Mesenchymal stem cell (in vitro differentiated cells and primary cell): ENCODE measurements at regions not wholly inside any gene's neighbourhood (a gene's known extent, or its start where the extent isn't known, plus 50 kb on each side); places are given as distances from the start of the nearest gene placed in this dataset.

Experiments used
- DNase-seq: peaks from one replicate; pipeline ENCODE4 v3.0.0-alpha.2; 2013
- H2AFZ ChIP-seq: one replicate; pipeline ENCODE4 v1.6.1; 2013; ENCODE audit warnings: low read depth, mild to moderate bottlenecking, control low read depth, inconsistent platforms, low read length, moderate library complexity
- H2AK5ac ChIP-seq: 2 replicates; pipeline ENCODE4 v1.6.1; 2013; ENCODE audit warnings: low read length, moderate library complexity, mild to moderate bottlenecking, inconsistent platforms; ENCODE audit not compliant: severe bottlenecking
- H2BK120ac ChIP-seq: one replicate; pipeline ENCODE4 v1.6.1; 2013; ENCODE audit warnings: low read depth, mild to moderate bottlenecking, inconsistent platforms, low read length, moderate library complexity
- H2BK12ac ChIP-seq, 2 experiments: one replicate each; pipeline ENCODE4 v1.6.1; 2013; ENCODE audit warnings: inconsistent platforms in 2 of 2, low read length in 2 of 2, mild to moderate bottlenecking in 2 of 2, moderate library complexity in 2 of 2, control low read depth in 1 of 2
- H2BK15ac ChIP-seq: one replicate; pipeline ENCODE4 v1.6.1; 2013; ENCODE audit warnings: mild to moderate bottlenecking, low read depth, inconsistent platforms; ENCODE audit not compliant: poor library complexity, severe bottlenecking
- H2BK5ac ChIP-seq: 2 replicates; pipeline ENCODE4 v1.6.1; 2013; ENCODE audit warnings: low read depth, mild to moderate bottlenecking, low read length, control low read depth, inconsistent platforms; ENCODE audit not compliant: poor library complexity, severe bottlenecking
- H3K14ac ChIP-seq, 2 experiments: one replicate each; pipeline ENCODE4 v1.6.1; 2013; ENCODE audit warnings: inconsistent platforms in 2 of 2, low read length in 2 of 2, control low read depth in 1 of 2, mild to moderate bottlenecking in 1 of 2, moderate library complexity in 1 of 2
- H3K18ac ChIP-seq, 2 experiments: one replicate each; pipeline ENCODE4 v1.6.1; 2013; ENCODE audit warnings: inconsistent platforms in 2 of 2, low read length in 2 of 2, control low read depth in 1 of 2, low read depth in 1 of 2, mild to moderate bottlenecking in 1 of 2
- H3K23ac ChIP-seq, 2 experiments: one replicate each; pipeline ENCODE4 v1.6.1; 2013; ENCODE audit warnings: inconsistent platforms in 2 of 2, low read length in 2 of 2, mild to moderate bottlenecking in 2 of 2, moderate library complexity in 2 of 2, control low read depth in 1 of 2
- H3K27ac ChIP-seq: 2 replicates; pipeline ENCODE4 v1.5.1; 2013; ENCODE audit warnings: mild to moderate bottlenecking, moderate library complexity, low read length, control low read depth, inconsistent platforms; ENCODE audit not compliant: poor library complexity, severe bottlenecking
- H3K27me3 ChIP-seq, 2 experiments: 2 replicates each; pipeline versions ENCODE4 v1.6.1 to v1.7.0; 2013; ENCODE audit warnings: low read length in 2 of 2, mild to moderate bottlenecking in 2 of 2, moderate library complexity in 2 of 2, control low read depth in 1 of 2, inconsistent platforms in 1 of 2; ENCODE audit not compliant: control insufficient read depth in 1 of 2, insufficient read depth in 1 of 2
- H3K36me3 ChIP-seq, 2 experiments: 2 replicates each; pipeline versions ENCODE4 v1.6.1 to v1.7.0; 2013; ENCODE audit warnings: low read length in 2 of 2, control low read depth in 1 of 2, inconsistent platforms in 1 of 2, low read depth in 1 of 2, mild to moderate bottlenecking in 1 of 2; ENCODE audit not compliant: insufficient read depth in 2 of 2, control insufficient read depth in 1 of 2
- H3K4ac ChIP-seq, 2 experiments: one replicate each; pipeline ENCODE4 v1.6.1; 2013; ENCODE audit warnings: inconsistent platforms in 2 of 2, low read length in 2 of 2, mild to moderate bottlenecking in 2 of 2, moderate library complexity in 2 of 2, control low read depth in 1 of 2, low read depth in 1 of 2
- H3K4me1 ChIP-seq: 2 replicates; pipeline ENCODE4 v1.6.1; 2013; ENCODE audit warnings: low read depth, low read length, control low read depth; ENCODE audit not compliant: control insufficient read depth, insufficient read depth
- H3K4me2 ChIP-seq: 2 replicates; pipeline ENCODE4 v1.6.1; 2013; ENCODE audit warnings: low read length, mild to moderate bottlenecking, inconsistent platforms; ENCODE audit not compliant: poor library complexity, severe bottlenecking
- H3K4me3 ChIP-seq, 2 experiments: 2 replicates each; pipeline versions ENCODE4 v1.5.1 to v1.7.0; 2013; ENCODE audit warnings: low read length in 2 of 2, mild to moderate bottlenecking in 2 of 2, control low read depth in 1 of 2, low read depth in 1 of 2; ENCODE audit not compliant: insufficient read depth in 1 of 2
- H3K79me1 ChIP-seq: replicated peaks from 2 replicates; pipeline ENCODE4 v1.6.1; 2013; ENCODE audit warnings: mild to moderate bottlenecking, control low read depth, low read length, inconsistent platforms; ENCODE audit not compliant: poor library complexity, severe bottlenecking
- H3K9ac ChIP-seq: 2 replicates; pipeline ENCODE4 v1.7.0; 2013; ENCODE audit warnings: mild to moderate bottlenecking, low read length, moderate library complexity
- H3K9me3 ChIP-seq: 2 replicates; pipeline ENCODE4 v1.7.0; 2013; ENCODE audit warnings: mild to moderate bottlenecking, low read length; ENCODE audit not compliant: control insufficient read depth
- H4K8ac ChIP-seq: one replicate; pipeline ENCODE4 v1.6.1; 2013; ENCODE audit warnings: inconsistent platforms, mild to moderate bottlenecking, low read length, moderate library complexity
- H4K91ac ChIP-seq: one replicate; pipeline ENCODE4 v1.6.1; 2013; ENCODE audit warnings: mild to moderate bottlenecking, low read length, inconsistent platforms
- WGBS: methylation state at CpG from one replicate; pipeline ENCODE4 v1.1.7; 2013; ENCODE audit warnings: mixed read lengths; 5-methylcytosine and 5-hydroxymethylcytosine counted together

- Histone ChIP-seq H3K18ac (no peak overlapping the region), H3K23ac (no peak overlapping the region), H3K27ac (no peak overlapping the region), H2AFZ (no peak overlapping the region), H2BK12ac (no peak overlapping the region), H3K27me3 (no peaks in the 10 kb centered on the region), H3K4me1 (no peaks in the 10 kb centered on the region), H3K9me3 (no peaks in the 10 kb centered on the region), H3K79me1 (no peaks in the 10 kb centered on the region), H2BK5ac (no peak overlapping the region), H4K91ac (no peak overlapping the region), H3K4me3 (no peak overlapping the region), H3K4ac (no peak overlapping the region), H3K36me3 (no peaks in the 10 kb centered on the region), H4K8ac (no peak overlapping the region), H3K9ac (no peak overlapping the region), H2BK15ac (no peak overlapping the region), H3K14ac (no peak overlapping the region), H3K4me2 (no peak overlapping the region), H2AK5ac (no peak overlapping the region), H2BK120ac (no peak overlapping the region)
- WGBS = 62% methylated on average over 3 of the region's 3 CpGs
- no peak for DNase-seq
Measured at GRCh38 chr6:138008791-138009190, 98.4 kb downstream of the PERP start.

- no peak overlapping the region for H4K8ac ChIP-seq
- DNase-seq = no peak
- no peak overlapping the region for H2AK5ac ChIP-seq
- H2BK15ac ChIP-seq = no peak overlapping the region
- no peak overlapping the region for H3K18ac ChIP-seq
- H2BK12ac ChIP-seq = no peak overlapping the region
- H3K4ac ChIP-seq = no peak overlapping the region
- no peak overlapping the region for H3K4me2 ChIP-seq
- H4K91ac ChIP-seq = no peak overlapping the region
- H3K14ac ChIP-seq = no peak overlapping the region
- H3K27ac ChIP-seq = no peak overlapping the region
- WGBS = no CpG with 5 or more reads among the region's 1 CpG
- H3K36me3 ChIP-seq = no peaks in the 10 kb centered on the region
- no peaks in the 10 kb centered on the region for H3K27me3 ChIP-seq
- H3K4me3 ChIP-seq = no peak overlapping the region
- H3K9ac ChIP-seq = no peak overlapping the region
- no peak overlapping the region for H2BK120ac ChIP-seq
- H3K79me1 ChIP-seq = no peaks in the 10 kb centered on the region
- no peak overlapping the region for H3K23ac ChIP-seq
- H3K4me1 ChIP-seq = no peaks in the 10 kb centered on the region
- H2AFZ ChIP-seq = no peak overlapping the region
- H2BK5ac ChIP-seq = no peak overlapping the region
- H3K9me3 ChIP-seq = no peaks in the 10 kb centered on the region
Measured at GRCh38 chr6:138011413-138011812, 95.8 kb downstream of the PERP start.

GRCh38 chr6:138012682-138013081 is 94.5 kb downstream of the PERP start:
- Histone ChIP-seq H4K91ac (no peak overlapping the region), H3K4ac (no peak overlapping the region), H3K23ac (no peak overlapping the region), H3K4me2 (no peak overlapping the region), H3K9ac (no peak overlapping the region), H2BK120ac (no peak overlapping the region), H2BK12ac (no peak overlapping the region), H3K36me3 (no peaks in the 10 kb centered on the region), H3K4me1 (no peaks in the 10 kb centered on the region), H3K79me1 (no peaks in the 10 kb centered on the region), H2BK5ac (no peak overlapping the region), H2BK15ac (no peak overlapping the region), H3K4me3 (no peak overlapping the region), H3K18ac (no peak overlapping the region), H4K8ac (no peak overlapping the region), H2AFZ (no peak overlapping the region), H3K14ac (no peak overlapping the region), H2AK5ac (no peak overlapping the region), H3K27ac (no peak overlapping the region), H3K9me3 (no peaks in the 10 kb centered on the region), H3K27me3 (no peaks in the 10 kb centered on the region)
- WGBS = 89% methylated on average over 1 of the region's 1 CpG
- no peak for DNase-seq

GRCh38 chr6:138013959-138014358 is 93.3 kb downstream of the PERP start:
- no peak for DNase-seq
- Histone ChIP-seq H2BK12ac (no peak overlapping the region), H3K18ac (no peak overlapping the region), H2BK120ac (no peak overlapping the region), H3K4me1 (no peaks in the 10 kb centered on the region), H3K9ac (no peak overlapping the region), H3K36me3 (no peaks in the 10 kb centered on the region), H4K8ac (no peak overlapping the region), H4K91ac (no peak overlapping the region), H3K9me3 (no peaks in the 10 kb centered on the region), H3K14ac (no peak overlapping the region), H2BK15ac (no peak overlapping the region), H2AFZ (no peak overlapping the region), H3K4ac (no peak overlapping the region), H3K23ac (no peak overlapping the region), H2AK5ac (no peak overlapping the region), H2BK5ac (no peak overlapping the region), H3K27ac (no peak overlapping the region), H3K79me1 (no peaks in the 10 kb centered on the region), H3K4me3 (no peak overlapping the region), H3K27me3 (peaks cover 0 to 4% of the 10 kb centered on the region in 2 experiments), H3K4me2 (no peak overlapping the region)
- WGBS = 59% methylated on average over 1 of the region's 1 CpG
